HepG2 (cell line): ENCODE measurements at regions not wholly inside any gene's neighbourhood (a gene's known extent, or its start where the extent isn't known, plus 50 kb on each side); places are given as distances from the start of the nearest gene placed in this dataset.

Experiments
- MED1 ChIP-seq: sonication (generic); formaldehyde crosslinking; IDR thresholded peaks from 2 replicates; pipeline ENCODE4 v1.4.0; 2020; ENCODE audit warnings: missing genetic modification reagents
- POLR2A ChIP-seq, 2 experiments: IDR thresholded peaks; 2 replicates each; pipeline ENCODE4 v1.6.1; 2011; ENCODE audit warnings: low read depth in 2 of 2, low read length in 2 of 2, mild to moderate bottlenecking in 1 of 2, moderate library complexity in 1 of 2; ENCODE audit not compliant: insufficient read depth in 1 of 2
- RELA ChIP-seq: sonication (generic); formaldehyde crosslinking; IDR thresholded peaks from 2 replicates; pipeline ENCODE4 v1.4.0; 2020; ENCODE audit warnings: missing genetic modification reagents
- RNF2 ChIP-seq: fragments of 450-650 bp; conservative IDR thresholded peaks from 2 replicates; pipeline ENCODE4 v1.6.1; 2016; ENCODE audit warnings: low read depth
- SRF ChIP-seq: IDR thresholded peaks from 2 replicates; pipeline ENCODE4 v1.6.1; 2011; ENCODE audit warnings: mild to moderate bottlenecking, low read depth, low read length, moderate library complexity
- ZNF841 ChIP-seq: sonication (generic); formaldehyde crosslinking; IDR thresholded peaks from 2 replicates; pipeline ENCODE4 v1.8.1; 2023; ENCODE audit warnings: missing genetic modification reagents, borderline replicate concordance
- ZZZ3 ChIP-seq: sonication (generic); formaldehyde crosslinking; IDR thresholded peaks from 2 replicates; pipeline ENCODE4 v1.4.0; 2020; ENCODE audit warnings: missing genetic modification reagents, mild to moderate bottlenecking, borderline replicate concordance
- TF ChIP-seq, protein P1 (sequence below): IDR thresholded peaks from 2 replicates; pipeline ENCODE4 v1.6.1; 2012; ENCODE audit warnings: inconsistent platforms
- TF ChIP-seq, protein P2 (sequence below): sonication (generic); formaldehyde crosslinking; IDR thresholded peaks from 2 replicates; pipeline ENCODE4 v1.5.1; 2020; ENCODE audit warnings: missing genetic modification reagents, mild to moderate bottlenecking, borderline replicate concordance
- TF ChIP-seq, protein P3 (sequence below): sonication (generic); formaldehyde crosslinking; IDR thresholded peaks from 2 replicates; pipeline ENCODE4 v1.5.1; 2020; ENCODE audit warnings: mild to moderate bottlenecking, missing genetic modification reagents, moderate library complexity
- TF ChIP-seq, protein P4 (sequence below): sonication (generic); formaldehyde crosslinking; IDR thresholded peaks from 2 replicates; pipeline ENCODE4 v1.8.1; 2023; ENCODE audit warnings: missing genetic modification reagents, inconsistent platforms, borderline replicate concordance

DNA sequence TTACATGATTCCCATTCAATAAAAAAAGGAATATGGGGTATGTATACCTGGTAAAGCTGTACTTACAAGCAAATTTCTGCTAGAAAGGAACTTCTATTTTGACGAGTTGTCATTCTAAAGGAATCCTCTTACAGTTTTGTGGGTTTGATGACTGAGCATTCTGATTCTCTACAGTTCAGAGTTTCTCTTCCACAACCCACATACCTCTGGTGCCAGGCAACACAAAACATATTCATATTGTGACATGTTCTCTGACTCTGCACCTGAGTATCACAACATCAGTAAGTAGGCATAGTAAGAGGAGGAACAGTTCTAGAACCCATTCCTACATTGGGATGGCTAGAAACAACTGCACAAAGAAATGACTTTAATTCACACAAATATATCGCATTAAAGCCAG lies 636.6 kb downstream of the MED13L start:
- TF ChIP-seq, protein P1, sequence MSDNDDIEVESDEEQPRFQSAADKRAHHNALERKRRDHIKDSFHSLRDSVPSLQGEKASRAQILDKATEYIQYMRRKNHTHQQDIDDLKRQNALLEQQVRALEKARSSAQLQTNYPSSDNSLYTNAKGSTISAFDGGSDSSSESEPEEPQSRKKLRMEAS = no peak
- TF ChIP-seq SRF (no peak), POLR2A (IDR thresholded peaks at IDR 0.05; ENCODE audit: insufficient read depth in 1 of 2, low read depth in 2 of 2, low read length in 2 of 2) (no peak), RNF2 (no peak), RELA (no peak), MED1 (no peak), ZZZ3 (CRISPR knock-in tag) (no peak), ZNF841 (no peak)
- TF ChIP-seq, protein P2, sequence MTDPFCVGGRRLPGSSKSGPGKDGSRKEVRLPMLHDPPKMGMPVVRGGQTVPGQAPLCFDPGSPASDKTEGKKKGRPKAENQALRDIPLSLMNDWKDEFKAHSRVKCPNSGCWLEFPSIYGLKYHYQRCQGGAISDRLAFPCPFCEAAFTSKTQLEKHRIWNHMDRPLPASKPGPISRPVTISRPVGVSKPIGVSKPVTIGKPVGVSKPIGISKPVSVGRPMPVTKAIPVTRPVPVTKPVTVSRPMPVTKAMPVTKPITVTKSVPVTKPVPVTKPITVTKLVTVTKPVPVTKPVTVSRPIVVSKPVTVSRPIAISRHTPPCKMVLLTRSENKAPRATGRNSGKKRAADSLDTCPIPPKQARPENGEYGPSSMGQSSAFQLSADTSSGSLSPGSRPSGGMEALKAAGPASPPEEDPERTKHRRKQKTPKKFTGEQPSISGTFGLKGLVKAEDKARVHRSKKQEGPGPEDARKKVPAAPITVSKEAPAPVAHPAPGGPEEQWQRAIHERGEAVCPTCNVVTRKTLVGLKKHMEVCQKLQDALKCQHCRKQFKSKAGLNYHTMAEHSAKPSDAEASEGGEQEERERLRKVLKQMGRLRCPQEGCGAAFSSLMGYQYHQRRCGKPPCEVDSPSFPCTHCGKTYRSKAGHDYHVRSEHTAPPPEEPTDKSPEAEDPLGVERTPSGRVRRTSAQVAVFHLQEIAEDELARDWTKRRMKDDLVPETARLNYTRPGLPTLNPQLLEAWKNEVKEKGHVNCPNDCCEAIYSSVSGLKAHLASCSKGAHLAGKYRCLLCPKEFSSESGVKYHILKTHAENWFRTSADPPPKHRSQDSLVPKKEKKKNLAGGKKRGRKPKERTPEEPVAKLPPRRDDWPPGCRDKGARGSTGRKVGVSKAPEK (CRISPR knock-in tag) = no peak
- TF ChIP-seq, protein P3, sequence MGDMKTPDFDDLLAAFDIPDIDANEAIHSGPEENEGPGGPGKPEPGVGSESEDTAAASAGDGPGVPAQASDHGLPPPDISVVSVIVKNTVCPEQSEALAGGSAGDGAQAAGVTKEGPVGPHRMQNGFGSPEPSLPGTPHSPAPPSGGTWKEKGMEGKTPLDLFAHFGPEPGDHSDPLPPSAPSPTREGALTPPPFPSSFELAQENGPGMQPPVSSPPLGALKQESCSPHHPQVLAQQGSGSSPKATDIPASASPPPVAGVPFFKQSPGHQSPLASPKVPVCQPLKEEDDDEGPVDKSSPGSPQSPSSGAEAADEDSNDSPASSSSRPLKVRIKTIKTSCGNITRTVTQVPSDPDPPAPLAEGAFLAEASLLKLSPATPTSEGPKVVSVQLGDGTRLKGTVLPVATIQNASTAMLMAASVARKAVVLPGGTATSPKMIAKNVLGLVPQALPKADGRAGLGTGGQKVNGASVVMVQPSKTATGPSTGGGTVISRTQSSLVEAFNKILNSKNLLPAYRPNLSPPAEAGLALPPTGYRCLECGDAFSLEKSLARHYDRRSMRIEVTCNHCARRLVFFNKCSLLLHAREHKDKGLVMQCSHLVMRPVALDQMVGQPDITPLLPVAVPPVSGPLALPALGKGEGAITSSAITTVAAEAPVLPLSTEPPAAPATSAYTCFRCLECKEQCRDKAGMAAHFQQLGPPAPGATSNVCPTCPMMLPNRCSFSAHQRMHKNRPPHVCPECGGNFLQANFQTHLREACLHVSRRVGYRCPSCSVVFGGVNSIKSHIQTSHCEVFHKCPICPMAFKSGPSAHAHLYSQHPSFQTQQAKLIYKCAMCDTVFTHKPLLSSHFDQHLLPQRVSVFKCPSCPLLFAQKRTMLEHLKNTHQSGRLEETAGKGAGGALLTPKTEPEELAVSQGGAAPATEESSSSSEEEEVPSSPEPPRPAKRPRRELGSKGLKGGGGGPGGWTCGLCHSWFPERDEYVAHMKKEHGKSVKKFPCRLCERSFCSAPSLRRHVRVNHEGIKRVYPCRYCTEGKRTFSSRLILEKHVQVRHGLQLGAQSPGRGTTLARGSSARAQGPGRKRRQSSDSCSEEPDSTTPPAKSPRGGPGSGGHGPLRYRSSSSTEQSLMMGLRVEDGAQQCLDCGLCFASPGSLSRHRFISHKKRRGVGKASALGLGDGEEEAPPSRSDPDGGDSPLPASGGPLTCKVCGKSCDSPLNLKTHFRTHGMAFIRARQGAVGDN (CRISPR knock-in tag) = no peak
- TF ChIP-seq, protein P4, sequence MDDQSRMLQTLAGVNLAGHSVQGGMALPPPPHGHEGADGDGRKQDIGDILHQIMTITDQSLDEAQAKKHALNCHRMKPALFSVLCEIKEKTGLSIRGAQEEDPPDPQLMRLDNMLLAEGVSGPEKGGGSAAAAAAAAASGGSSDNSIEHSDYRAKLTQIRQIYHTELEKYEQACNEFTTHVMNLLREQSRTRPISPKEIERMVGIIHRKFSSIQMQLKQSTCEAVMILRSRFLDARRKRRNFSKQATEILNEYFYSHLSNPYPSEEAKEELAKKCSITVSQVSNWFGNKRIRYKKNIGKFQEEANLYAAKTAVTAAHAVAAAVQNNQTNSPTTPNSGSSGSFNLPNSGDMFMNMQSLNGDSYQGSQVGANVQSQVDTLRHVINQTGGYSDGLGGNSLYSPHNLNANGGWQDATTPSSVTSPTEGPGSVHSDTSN = no peak
